CD4-positive, alpha-beta memory T cell (primary cell): ENCODE measurements at regions not wholly inside any gene's neighbourhood (a gene's known extent, or its start where the extent isn't known, plus 50 kb on each side); places are given as distances from the start of the nearest gene placed in this dataset.

Experiments
- CTCF ChIA-PET: fragments of 350-600 bp; sonication (Branson Sonifier 250); formaldehyde crosslinking; loops from one replicate; lab custom pipeline; 2021; ENCODE audit warnings: inconsistent platforms; ENCODE audit not compliant: partially characterized antibody; lab: Charles Lee
- POLR2A ChIA-PET: fragments of 350-600 bp; sonication (Branson Sonifier 250); formaldehyde crosslinking; loops from one replicate; lab custom pipeline; 2021; ENCODE audit not compliant: partially characterized antibody; lab: Charles Lee
- DNase-seq, 5 donors: peaks; one replicate each; pipeline versions ENCODE4 v3.0.0 to v3.0.0-alpha.2; 2020 to 2022; ENCODE audit warnings: mixed read lengths in 1 of 5
- H3K27ac ChIP-seq: one replicate; pipeline ENCODE4 v1.7.0; 2013; ENCODE audit warnings: low read depth, low read length
- H3K27me3 ChIP-seq: 2 replicates; pipeline ENCODE4 v1.7.0; 2013; ENCODE audit warnings: mild to moderate bottlenecking, low read length, moderate library complexity; ENCODE audit not compliant: insufficient read depth
- H3K36me3 ChIP-seq: 2 replicates; pipeline ENCODE4 v1.7.0; 2013; ENCODE audit warnings: mild to moderate bottlenecking, low read length, moderate library complexity; ENCODE audit not compliant: insufficient read depth
- H3K4me1 ChIP-seq: 2 replicates; pipeline ENCODE4 v1.7.0; 2013; ENCODE audit warnings: mild to moderate bottlenecking, low read length, moderate library complexity; ENCODE audit not compliant: insufficient read depth
- H3K4me3 ChIP-seq, 2 donors: one replicate each; pipeline ENCODE4 v1.7.0; 2013; ENCODE audit warnings: low read length in 2 of 2, mild to moderate bottlenecking in 1 of 2
- H3K9me3 ChIP-seq, 2 donors: one replicate each; pipeline ENCODE4 v1.7.0; 2013; ENCODE audit warnings: low read length in 2 of 2, control low read depth in 1 of 2; ENCODE audit not compliant: control insufficient read depth in 1 of 2
- H3K27ac Mint-ChIP-seq, 7 donors: one replicate each; pipeline ENCODE4 v1.8.0; 2020 to 2021; ENCODE audit warnings: mixed read lengths in 7 of 7, mild to moderate bottlenecking in 6 of 7, inconsistent platforms in 3 of 7, moderate library complexity in 3 of 7
- H3K27me3 Mint-ChIP-seq, 2 donors: one replicate each; pipeline ENCODE4 v1.8.0; 2020 to 2021; ENCODE audit warnings: mixed read lengths in 2 of 2
- H3K36me3 Mint-ChIP-seq, 2 donors: one replicate each; pipeline ENCODE4 v1.8.0; 2020 to 2021; ENCODE audit warnings: mixed read lengths in 2 of 2, inconsistent platforms in 1 of 2, mild to moderate bottlenecking in 1 of 2
- H3K4me1 Mint-ChIP-seq, 4 donors: one replicate each; pipeline ENCODE4 v1.8.0; 2020 to 2021; ENCODE audit warnings: mixed read lengths in 4 of 4, mild to moderate bottlenecking in 1 of 4
- H3K4me3 Mint-ChIP-seq, 8 donors: one replicate each; pipeline ENCODE4 v1.8.0; 2020 to 2021; ENCODE audit warnings: mixed read lengths in 8 of 8, mild to moderate bottlenecking in 7 of 8, moderate library complexity in 6 of 8, inconsistent platforms in 3 of 8
- H3K9me3 Mint-ChIP-seq, 8 donors: one replicate each; pipeline ENCODE4 v1.8.0; 2020 to 2021; ENCODE audit warnings: mixed read lengths in 8 of 8, mild to moderate bottlenecking in 5 of 8, inconsistent platforms in 3 of 8, moderate library complexity in 1 of 8
- intact Hi-C: fragments of 100-400 bp; cut with micrococcal nuclease; formaldehyde crosslinking; loops from one replicate; pipeline ENCODE4 v1.15.1; 2023

- no peak overlapping the region for H3K27ac Mint-ChIP-seq
- no peaks in the 10 kb centered on the region for H3K27me3 Mint-ChIP-seq
- no peak for DNase-seq
- H3K4me1 ChIP-seq = no peaks in the 10 kb centered on the region
- no peaks in the 10 kb centered on the region for H3K9me3 Mint-ChIP-seq
- H3K4me3 ChIP-seq = no peak overlapping the region
- intact Hi-C loops = no loop called here
- H3K36me3 ChIP-seq = no peaks in the 10 kb centered on the region
- no peaks in the 10 kb centered on the region for H3K36me3 Mint-ChIP-seq
- no peak overlapping the region for H3K4me3 Mint-ChIP-seq
- ChIA-PET CTCF (no interaction called here), POLR2A (interaction anchor here (0.6 kb wide), 1 partner anchor 104 kb away, joined by 4 read pairs; no protein-coding TSS in a partner anchor)
- H3K27me3 ChIP-seq = no peaks in the 10 kb centered on the region
- no peak overlapping the region for H3K27ac ChIP-seq
- H3K9me3 ChIP-seq = no peaks in the 10 kb centered on the region
- peaks cover 0 to 3% (median 0%) of the 10 kb centered on the region in 4 donors for H3K4me1 Mint-ChIP-seq
These were observed 103.1 kb downstream of the KLF6 start for GRCh38 chr10:3681642-3682554.

- CTCF ChIA-PET = no interaction called here
- H3K4me3 Mint-ChIP-seq = no peak overlapping the region
- H3K9me3 ChIP-seq = no peaks in the 10 kb centered on the region
- DNase-seq = no peak
- no peaks in the 10 kb centered on the region for H3K9me3 Mint-ChIP-seq
- H3K27me3 ChIP-seq = no peaks in the 10 kb centered on the region
- H3K27ac ChIP-seq = no peak overlapping the region
- no peaks in the 10 kb centered on the region for H3K36me3 ChIP-seq
- no peaks in the 10 kb centered on the region for H3K36me3 Mint-ChIP-seq
- H3K4me1 Mint-ChIP-seq = peaks cover 0 to 3% (median under 1%) of the 10 kb centered on the region in 4 donors
- H3K27me3 Mint-ChIP-seq = no peaks in the 10 kb centered on the region
- no peaks in the 10 kb centered on the region for H3K4me1 ChIP-seq
- no peak overlapping the region for H3K27ac Mint-ChIP-seq
- POLR2A ChIA-PET = no interaction called here
- no peak overlapping the region for H3K4me3 ChIP-seq
- intact Hi-C loops = no loop called here
These were observed 104.9 kb downstream of the KLF6 start for GRCh38 chr10:3679950-3680629.

- no peak overlapping the region for H3K4me3 ChIP-seq
- no peaks in the 10 kb centered on the region for H3K27me3 Mint-ChIP-seq
- H3K4me3 Mint-ChIP-seq = no peak overlapping the region
- CTCF ChIA-PET = no interaction called here
- no peak for DNase-seq
- H3K27ac Mint-ChIP-seq = no peak overlapping the region
- H3K4me1 ChIP-seq = no peaks in the 10 kb centered on the region
- no peaks in the 10 kb centered on the region for H3K9me3 Mint-ChIP-seq
- peaks cover 0 to 2% (median 0%) of the 10 kb centered on the region in 4 donors for H3K4me1 Mint-ChIP-seq
- POLR2A ChIA-PET = no interaction called here
- H3K9me3 ChIP-seq = no peaks in the 10 kb centered on the region
- H3K36me3 Mint-ChIP-seq = no peaks in the 10 kb centered on the region
- H3K27ac ChIP-seq = no peak overlapping the region
- intact Hi-C loops = no loop called here
- H3K27me3 ChIP-seq = no peaks in the 10 kb centered on the region
- no peaks in the 10 kb centered on the region for H3K36me3 ChIP-seq
These were observed 106.3 kb downstream of the KLF6 start for GRCh38 chr10:3678629-3679227.

GRCh38 chr10:3676564-3676963 lies 108.4 kb downstream of the KLF6 start:
- H3K4me3 Mint-ChIP-seq = no peak overlapping the region
- POLR2A ChIA-PET = no interaction called here
- H3K27ac Mint-ChIP-seq = peak overlapping the region in 3 of 7 donors; percentile 1 to 69 (median 4)
- Histone ChIP-seq H3K4me3 (no peak overlapping the region), H3K27me3 (no peaks in the 10 kb centered on the region), H3K36me3 (no peaks in the 10 kb centered on the region), H3K4me1 (no peaks in the 10 kb centered on the region), H3K9me3 (no peaks in the 10 kb centered on the region), H3K27ac (no peak overlapping the region)
- H3K4me1 Mint-ChIP-seq = peaks cover 0 to 2% (median 0%) of the 10 kb centered on the region in 4 donors
- H3K9me3 Mint-ChIP-seq = no peaks in the 10 kb centered on the region
- no peaks in the 10 kb centered on the region for H3K36me3 Mint-ChIP-seq
- no peaks in the 10 kb centered on the region for H3K27me3 Mint-ChIP-seq
- CTCF ChIA-PET = interaction anchor here (0.6 kb wide), 1 partner anchor 887 kb away, joined by 3 read pairs; no protein-coding TSS in a partner anchor
- intact Hi-C loops = no loop called here
- DNase-seq = no peak

- CTCF ChIA-PET = interaction anchor here (0.6 to 0.9 kb wide), 2 partner anchors 42 to 68 kb away, joined by 3 to 4 read pairs; no protein-coding TSS in a partner anchor
- no peaks in the 10 kb centered on the region for H3K36me3 Mint-ChIP-seq
- intact Hi-C loops = no loop called here
These were observed 112.8 kb downstream of the KLF6 start for GRCh38 chr10:3672220-3672619.

GRCh38 chr10:3671386-3671955 lies 113.5 kb downstream of the KLF6 start:
- no peaks in the 10 kb centered on the region for H3K36me3 Mint-ChIP-seq
- H3K27me3 Mint-ChIP-seq = no peaks in the 10 kb centered on the region
- ChIA-PET POLR2A (no interaction called here), CTCF (interaction anchor here (0.6 to 0.9 kb wide), 2 partner anchors 43 to 68 kb away, joined by 3 to 4 read pairs; no protein-coding TSS in a partner anchor)
- Histone ChIP-seq H3K4me1 (peaks cover 34% of the 10 kb centered on the region), H3K4me3 (no peak overlapping the region), H3K36me3 (no peaks in the 10 kb centered on the region), H3K9me3 (no peaks in the 10 kb centered on the region), H3K27ac (no peak overlapping the region), H3K27me3 (no peaks in the 10 kb centered on the region)
- H3K4me1 Mint-ChIP-seq = peaks cover 32 to 50% (median 37%) of the 10 kb centered on the region in 4 donors
- no peak for DNase-seq
- H3K4me3 Mint-ChIP-seq = no peak overlapping the region
- H3K9me3 Mint-ChIP-seq = peaks cover 0 to 4% (median 0%) of the 10 kb centered on the region in 8 donors
- peak overlapping the region in 1 of 7 donors; percentile 41 for H3K27ac Mint-ChIP-seq
- intact Hi-C loops = no loop called here

More at GRCh38 chr10:3672220-3672619, 112.8 kb downstream of the KLF6 start:
- Mint-ChIP-seq H3K4me3 (no peak overlapping the region), H3K27me3 (no peaks in the 10 kb centered on the region), H3K9me3 (peaks cover 0 to 4% (median 0%) of the 10 kb centered on the region in 8 donors), H3K27ac (no peak overlapping the region), H3K4me1 (peaks cover 25 to 43% (median 30%) of the 10 kb centered on the region in 4 donors)
- no peaks in the 10 kb centered on the region for H3K36me3 ChIP-seq
- H3K4me1 ChIP-seq = peaks cover 27% of the 10 kb centered on the region
- H3K9me3 ChIP-seq = no peaks in the 10 kb centered on the region
- no peaks in the 10 kb centered on the region for H3K27me3 ChIP-seq
- DNase-seq = no peak
- POLR2A ChIA-PET = no interaction called here
- no peak overlapping the region for H3K27ac ChIP-seq
- H3K4me3 ChIP-seq = no peak overlapping the region
